Astrocyte (in vitro differentiated cells and primary cell): ENCODE measurements at regions not wholly inside any gene's neighbourhood (a gene's known extent, or its start where the extent isn't known, plus 50 kb on each side); places are given as distances from the start of the nearest gene placed in this dataset.

Experiments used
- EZH2 ChIP-seq: IDR thresholded peaks from 2 replicates; pipeline ENCODE4 v1.6.1; 2012; ENCODE audit warnings: mild to moderate bottlenecking, low read length, inconsistent platforms; ENCODE audit not compliant: insufficient read depth
- TF ChIP-seq, protein P1 (sequence below): IDR thresholded peaks from 2 replicates; pipeline ENCODE4 v1.5.1; 2011; ENCODE audit warnings: low read depth, mild to moderate bottlenecking, inconsistent platforms, low read length, moderate library complexity; ENCODE audit not compliant: insufficient read depth

DNA sequence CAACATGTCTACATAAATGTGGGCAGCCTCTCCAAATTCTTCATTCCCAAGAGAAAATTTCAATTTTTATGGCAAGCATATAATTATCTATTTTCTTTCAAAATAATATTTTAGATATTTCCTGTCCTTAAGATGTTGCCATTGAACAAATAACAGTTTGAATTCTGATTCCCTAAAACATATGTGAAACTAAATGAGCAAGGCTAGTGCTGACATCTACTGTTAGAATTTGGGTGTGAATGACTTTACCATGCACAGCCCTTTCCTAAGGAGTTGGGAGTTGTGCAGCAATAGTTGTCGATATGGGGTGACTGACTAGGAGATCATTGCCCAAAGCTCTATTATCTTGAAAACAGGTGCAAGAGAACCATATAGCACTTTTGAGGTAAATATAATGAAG lies 108.2 kb upstream of the SLC38A4 start:
- TF ChIP-seq, protein P1, sequence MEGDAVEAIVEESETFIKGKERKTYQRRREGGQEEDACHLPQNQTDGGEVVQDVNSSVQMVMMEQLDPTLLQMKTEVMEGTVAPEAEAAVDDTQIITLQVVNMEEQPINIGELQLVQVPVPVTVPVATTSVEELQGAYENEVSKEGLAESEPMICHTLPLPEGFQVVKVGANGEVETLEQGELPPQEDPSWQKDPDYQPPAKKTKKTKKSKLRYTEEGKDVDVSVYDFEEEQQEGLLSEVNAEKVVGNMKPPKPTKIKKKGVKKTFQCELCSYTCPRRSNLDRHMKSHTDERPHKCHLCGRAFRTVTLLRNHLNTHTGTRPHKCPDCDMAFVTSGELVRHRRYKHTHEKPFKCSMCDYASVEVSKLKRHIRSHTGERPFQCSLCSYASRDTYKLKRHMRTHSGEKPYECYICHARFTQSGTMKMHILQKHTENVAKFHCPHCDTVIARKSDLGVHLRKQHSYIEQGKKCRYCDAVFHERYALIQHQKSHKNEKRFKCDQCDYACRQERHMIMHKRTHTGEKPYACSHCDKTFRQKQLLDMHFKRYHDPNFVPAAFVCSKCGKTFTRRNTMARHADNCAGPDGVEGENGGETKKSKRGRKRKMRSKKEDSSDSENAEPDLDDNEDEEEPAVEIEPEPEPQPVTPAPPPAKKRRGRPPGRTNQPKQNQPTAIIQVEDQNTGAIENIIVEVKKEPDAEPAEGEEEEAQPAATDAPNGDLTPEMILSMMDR, result peak; percentile 56
- no peak for TF ChIP-seq EZH2
